ENCODE measurements at regions not wholly inside any gene's neighbourhood (a gene's known extent, or its start where the extent isn't known, plus 50 kb on each side); places are given as distances from the start of the nearest gene placed in this dataset.

DNA sequence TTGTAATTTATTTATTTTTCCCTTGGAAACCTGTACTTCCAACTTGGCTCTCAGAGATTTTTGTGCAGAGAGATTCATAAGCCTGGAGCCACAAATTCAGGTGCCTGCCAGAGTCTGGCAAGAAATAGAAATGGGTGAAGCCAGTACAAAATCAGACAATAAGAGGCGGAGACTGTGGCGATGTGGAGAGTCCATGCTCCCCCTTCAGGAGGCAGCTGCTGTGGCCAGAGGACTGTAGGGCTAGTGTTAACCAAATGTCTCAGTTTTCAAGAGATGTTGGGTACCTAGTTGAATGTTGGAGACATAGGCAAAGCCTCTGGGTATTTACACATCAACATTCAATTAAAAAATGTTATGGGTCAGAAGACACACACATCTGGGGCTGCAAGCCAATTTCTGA is 208.6 kb downstream of the PSAT1 start:
- DNase-seq (ENCODE audit: low spot score): no peak

DNA sequence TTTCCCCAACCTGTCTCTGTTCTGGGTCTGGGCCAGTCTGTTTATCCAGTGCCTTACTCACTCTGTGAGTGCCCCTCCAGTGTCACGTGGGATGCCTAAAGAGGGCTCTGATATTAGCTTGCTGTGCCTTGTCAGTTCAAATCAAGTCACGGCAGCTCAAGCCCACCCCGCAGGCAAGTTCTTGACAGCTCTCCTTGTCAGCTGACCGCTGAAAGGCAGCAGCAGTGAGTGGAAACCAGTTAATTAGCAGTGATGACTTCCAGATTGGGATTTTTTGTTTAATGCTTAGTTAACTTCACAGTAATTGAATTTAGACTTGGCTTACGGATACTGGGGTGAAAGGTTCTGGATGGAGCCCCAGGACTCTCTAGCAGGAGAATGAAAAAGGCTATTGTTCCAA is 210.1 kb downstream of the PSAT1 start:
- DNase-seq (ENCODE audit: low spot score): no peak

DNA sequence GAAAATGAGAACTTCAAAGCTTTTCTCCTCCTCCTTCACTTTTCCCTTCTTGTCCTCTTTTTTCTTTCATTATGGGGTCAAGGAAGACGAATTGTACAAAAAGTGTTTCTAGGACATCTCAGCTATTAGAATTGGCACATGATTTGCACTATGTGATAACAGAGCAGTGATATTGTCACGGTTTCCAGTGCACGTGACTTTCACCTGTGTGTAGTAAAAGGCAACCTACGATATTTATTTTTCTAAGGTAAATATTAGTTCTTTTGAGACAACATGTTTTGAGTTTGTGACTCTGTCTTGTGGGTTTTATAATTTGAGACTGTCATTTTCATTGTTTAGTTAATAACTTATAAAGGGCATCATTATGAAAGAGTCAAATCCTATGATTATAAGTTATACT is 213.1 kb downstream of the PSAT1 start:
- DNase-seq (ENCODE audit: low spot score): no peak

DNA sequence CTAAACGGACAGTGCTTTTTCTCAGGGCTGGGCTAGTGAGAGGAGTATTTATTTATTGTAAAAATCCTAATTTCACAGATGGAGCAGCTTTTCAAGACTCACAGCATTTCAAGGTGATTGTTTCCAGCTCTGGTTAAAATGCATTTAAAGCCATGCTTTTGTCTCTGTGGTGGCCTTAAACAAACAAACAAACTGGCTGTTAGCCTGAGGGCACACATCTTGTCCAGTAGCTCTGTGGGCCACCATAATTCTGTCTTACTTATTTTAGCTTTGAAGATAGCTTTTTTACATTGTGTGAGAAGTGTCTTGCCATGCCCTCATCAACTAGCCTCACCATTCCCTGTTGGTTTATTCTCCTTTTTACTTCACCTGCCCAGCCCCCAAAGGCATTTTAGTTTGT is 218.2 kb downstream of the PSAT1 start:
- DNase-seq (ENCODE audit: low spot score): no peak

DNA sequence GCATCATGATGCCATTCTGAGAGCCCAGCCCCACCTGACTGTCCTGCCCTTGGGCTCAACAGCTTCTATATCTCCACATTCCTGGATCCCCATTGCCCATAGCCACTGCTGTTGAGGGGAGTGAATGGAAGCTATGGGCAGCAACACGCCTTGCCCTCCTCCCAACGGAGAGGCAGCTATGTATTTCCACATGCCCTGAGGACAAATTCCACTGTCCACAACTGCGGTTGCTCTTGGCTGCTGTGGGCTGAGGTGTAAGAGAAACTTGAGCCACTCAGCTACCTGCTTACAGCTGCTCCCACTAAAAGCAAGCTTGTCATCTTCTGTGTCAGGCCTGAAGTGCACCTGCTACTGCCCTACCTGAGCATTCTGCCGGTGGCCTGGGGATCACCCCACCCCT is 222.9 kb downstream of the PSAT1 start:
- DNase-seq (ENCODE audit: low spot score): no peak

DNA sequence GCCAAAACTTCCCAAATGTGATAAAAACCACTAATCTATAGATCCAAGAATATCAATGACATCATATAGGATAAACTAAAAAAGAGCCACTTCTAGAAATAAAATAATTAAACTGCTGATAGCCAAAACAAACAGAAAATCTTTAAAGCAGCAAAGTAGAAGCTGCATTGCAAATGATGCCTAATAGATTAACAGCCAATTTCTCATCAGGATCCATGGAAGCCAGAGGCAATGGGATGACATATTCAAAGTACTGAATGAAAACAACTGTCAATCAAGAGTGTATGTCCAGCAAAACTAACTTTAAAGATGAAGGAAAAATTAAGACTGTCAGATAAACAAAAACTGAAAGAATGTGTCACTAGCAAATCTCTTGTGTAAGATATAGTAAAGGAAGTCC is 224.8 kb downstream of the PSAT1 start:
- DNase-seq (ENCODE audit: low spot score): no peak

DNA sequence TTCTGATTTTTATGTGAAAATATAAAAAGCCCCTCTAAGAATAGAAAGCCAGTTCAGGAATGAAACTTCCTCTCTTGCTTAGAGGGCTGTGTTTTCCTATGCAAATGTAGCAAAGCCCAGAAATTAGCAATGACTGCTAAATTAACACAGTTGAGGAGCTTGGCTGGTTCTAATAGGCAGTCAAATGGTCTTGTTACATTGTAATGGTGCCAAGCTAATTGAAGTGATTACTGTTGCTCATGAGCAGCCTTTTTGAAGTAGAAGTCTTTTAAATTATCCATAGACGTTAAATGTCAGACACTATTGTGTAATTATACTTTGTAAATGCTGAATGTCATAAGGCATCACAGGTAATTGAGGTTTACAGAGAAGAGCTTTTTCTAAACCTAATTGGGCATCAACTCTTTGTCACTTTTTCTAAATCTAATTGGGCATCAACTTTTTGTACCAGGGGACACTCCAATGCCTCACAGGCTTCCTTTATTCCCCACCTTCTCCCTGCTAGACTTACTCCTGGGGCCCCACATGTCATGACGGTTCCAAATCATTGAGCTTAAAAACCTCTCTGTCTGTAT is 229.1 kb downstream of the PSAT1 start:
- no peak for DNase-seq (ENCODE audit: low spot score)

DNA sequence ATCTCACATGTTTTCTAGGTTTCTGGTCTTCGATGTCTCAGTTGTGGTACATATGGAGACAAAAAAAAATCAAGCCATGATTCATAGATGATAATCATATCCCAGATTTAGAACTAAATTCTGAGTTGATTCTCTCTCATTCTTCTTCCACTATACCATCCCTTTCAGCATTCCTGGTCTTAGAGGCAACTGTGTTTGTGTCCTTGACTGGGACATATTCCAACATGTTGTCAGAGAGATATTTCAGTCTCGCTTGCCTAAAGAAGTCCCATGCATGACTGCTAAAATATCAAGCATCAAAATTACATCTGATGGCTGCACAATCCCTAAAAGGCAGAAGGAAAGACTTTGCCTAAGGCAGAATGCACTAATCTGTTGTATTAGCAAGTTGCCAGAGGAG is 236.6 kb downstream of the PSAT1 start:
- DNase-seq (ENCODE audit: low spot score): no peak

DNA sequence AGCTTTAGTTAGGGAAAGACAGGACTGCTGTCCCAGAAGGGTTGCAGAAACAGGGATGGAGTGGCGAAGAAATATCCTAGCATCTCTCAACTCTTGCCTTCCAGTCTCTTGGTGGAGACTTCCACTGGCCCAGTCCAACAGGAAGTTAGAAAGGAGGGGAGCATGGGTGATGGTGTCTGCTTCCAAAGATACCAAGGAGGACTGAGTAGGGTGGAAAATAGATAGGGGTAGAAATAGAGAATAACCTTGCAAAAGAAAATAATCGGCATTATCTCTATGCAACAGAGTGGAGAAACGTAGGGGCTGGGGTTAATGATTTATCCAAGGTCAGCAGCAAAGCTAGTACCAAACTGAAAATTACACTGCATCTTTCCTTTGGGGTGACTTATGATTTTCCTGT is 242.3 kb downstream of the PSAT1 start:
- DNase-seq (ENCODE audit: low spot score): no peak

DNA sequence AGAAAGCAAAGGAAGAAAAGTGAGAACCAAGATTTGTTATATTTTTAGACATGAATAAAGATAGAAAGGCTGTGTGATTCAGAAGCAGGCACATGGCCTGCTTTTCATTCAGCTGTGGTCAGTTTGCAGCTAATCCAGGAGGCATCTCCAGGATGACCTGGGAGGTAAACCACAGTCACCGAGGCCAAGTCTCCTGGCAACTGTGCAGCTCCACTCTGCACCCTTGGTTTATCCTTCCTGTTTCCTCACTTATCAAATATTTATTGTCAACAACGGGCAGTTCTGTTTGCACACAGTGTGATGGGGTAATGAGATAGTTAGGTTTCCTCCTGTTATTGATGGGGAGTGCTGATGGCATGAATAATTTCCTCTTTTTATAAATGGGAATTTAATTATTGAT is 243.0 kb downstream of the PSAT1 start:
- no peak for DNase-seq (ENCODE audit: low spot score)

DNA sequence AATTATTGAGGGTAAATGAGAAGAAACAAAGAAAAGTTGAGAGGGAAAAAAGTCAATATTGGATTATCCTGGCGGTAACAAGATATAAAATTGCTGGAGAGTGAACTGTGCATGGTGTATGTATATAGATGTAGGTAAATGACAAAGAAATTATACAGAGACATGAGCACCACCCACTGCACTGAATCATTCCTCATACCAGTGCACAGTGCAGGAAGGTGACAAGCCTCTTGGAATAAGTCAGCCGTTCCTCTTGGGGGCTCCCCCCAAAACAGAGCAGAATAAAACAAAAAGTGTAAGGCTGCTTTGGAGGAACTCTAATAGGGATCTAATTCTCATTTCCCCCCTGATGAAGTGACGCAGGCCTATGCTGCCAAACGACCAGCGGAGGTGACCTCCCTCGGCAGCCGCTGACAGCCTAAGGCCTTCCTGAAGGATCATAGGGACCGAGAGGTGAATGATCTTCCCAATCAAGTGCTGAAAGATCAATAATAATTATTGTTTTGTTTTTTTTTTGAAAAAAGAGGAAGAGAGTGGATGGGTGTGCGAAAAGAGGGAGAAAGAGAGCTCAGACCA is 245.0 kb downstream of the PSAT1 start:
- no peak for DNase-seq (ENCODE audit: low spot score)

DNA sequence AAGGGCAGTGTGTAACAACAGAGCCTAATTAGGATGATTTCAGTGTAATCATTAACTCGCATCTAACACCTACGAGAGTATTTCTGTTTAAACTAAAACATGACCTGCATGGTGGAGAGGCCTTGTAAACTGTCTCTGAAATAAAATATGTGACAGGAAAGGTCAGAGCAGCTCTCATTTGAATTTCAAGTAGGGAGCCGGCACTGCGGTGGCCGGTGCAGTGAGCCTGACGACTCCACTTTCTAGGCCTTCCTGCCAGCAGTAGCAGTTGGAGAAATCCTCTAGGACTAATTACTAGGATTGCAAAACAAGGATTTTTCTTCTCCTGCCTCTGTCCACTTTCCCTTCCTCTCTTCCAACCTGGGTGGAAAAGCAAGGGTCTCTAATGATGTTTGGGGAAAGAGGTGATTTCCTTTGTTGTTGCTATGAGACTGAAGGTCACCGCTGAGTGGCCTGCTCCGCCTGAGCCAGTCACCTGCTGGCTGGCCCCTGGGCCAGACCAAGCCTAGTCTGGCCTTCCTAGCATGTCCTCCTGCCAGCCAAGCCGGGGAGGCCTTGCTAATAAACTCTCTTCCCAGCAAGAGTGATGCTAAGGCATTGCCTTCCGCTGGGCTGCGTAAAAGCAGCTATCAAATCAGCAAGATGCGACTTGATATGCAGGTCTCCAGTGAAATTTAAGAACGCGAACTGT is 245.7 kb downstream of the PSAT1 start:
- no peak for DNase-seq (ENCODE audit: low spot score)

DNA sequence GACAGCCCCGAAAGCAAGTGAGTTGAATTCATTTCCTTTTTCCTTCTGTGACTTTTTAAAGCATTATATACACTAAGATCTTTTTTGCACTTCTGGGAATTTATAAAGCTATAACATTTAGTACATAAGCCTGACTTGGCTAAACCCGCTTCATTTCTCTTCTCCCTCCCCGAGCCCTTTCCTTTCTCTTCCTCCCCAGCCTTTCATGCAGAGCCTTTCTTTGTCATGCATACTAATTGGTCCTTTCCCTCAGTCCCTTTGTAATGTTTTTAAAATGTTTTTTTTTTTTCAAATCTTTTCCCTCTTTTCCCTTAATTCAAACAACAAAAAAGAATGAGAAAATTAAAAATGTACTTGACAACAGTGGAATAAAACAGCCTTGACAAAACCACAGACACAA is 246.4 kb downstream of the PSAT1 start:
- DNase-seq (ENCODE audit: low spot score): no peak

DNA sequence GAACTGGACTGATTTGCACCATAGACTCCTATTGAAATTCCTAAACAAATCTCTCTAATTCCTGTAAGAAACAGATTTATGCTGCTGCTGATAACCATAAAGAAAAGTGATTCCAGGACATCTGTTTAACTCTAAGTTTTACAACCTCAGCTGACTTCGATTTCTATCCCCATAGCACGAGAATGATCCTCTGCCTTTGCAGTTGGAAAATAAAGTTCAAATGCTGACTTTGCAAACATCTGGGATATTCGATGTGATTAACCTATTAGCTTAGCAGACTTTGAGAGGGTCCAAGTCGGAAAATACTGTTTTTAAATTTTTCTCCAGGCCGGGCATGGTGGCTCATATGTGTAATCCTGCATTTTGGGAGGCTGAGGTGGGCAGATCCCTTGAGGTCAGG is 247.3 kb downstream of the PSAT1 start:
- DNase-seq (ENCODE audit: low spot score): no peak

DNA sequence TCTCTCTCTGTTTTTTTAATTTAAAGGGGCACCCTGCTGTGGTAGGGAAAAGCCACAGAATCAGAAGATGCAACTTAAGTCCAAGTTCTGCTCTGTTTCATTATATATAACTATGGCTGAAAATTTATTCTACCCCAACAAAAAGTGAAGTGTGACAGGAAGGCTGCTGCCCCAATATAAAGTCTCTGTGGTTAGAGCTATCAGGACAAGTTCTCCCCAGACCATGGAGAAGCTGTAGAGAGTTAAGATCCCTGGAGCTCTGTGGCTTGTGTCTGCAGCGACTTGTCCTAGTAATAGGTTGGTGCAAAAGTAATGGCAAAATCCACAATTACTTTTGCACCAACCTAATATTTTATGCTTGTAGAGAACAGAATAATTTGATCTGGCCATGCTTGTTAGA is 250.9 kb downstream of the PSAT1 start:
- DNase-seq (ENCODE audit: low spot score): no peak

DNA sequence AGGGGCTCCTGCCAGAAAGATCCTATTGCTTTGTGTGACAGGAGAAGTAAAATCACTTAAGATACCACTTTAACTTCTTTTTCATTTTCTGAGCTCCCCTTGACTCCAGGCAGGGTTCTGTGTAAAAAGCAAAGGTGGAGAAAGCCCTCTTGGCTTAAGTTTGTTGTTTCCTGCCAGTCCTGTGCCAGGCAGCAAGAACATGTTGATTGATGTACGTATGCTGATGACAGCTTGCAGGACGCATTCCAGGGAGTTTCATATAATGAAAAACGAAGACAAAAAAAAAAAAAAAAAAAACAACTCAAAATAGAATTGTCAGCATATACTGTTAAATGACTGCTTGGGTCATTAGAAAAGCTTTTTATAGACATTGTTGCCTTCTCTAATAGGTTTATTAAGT is 251.7 kb downstream of the PSAT1 start:
- DNase-seq (ENCODE audit: low spot score): no peak

DNA sequence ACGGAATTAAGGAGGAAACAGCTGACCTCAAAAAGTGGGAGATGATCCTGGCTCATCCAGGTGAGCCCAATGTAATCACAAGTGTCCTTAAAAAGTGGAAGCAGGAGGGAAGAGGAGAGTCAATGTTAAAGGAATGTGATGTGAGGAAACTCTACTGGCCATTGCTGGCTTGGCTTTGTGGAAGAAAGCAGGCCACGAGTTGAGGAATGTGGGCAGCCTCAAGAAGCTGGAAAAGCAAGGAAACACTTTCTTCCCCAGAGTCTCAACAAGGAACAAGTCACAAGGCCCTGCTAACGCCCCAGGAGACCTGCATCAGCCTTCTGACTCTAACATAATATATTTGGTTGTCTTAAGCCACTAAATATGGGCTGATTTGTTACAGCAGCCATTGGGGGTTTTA is 252.8 kb downstream of the PSAT1 start:
- no peak for DNase-seq (ENCODE audit: low spot score)

DNA sequence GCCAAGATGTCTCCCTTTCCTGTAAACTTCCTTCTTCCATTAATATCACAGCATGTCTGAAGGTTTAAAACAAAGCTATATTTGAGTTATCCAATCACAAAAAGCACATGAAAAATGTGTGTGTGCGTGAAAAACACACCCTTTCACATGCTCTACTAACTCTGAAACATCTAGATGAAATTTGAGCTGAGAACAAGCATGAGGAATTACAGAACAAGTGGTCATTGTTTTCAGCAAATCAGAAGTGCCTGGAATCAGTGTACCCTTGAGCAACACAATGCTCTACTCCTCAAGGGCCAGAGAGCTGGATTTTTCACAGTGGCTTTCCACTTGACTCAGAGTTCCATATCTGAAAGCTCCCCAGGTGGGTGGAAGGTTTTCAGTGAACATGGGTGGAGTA is 255.9 kb downstream of the PSAT1 start:
- no peak for DNase-seq (ENCODE audit: low spot score)

DNA sequence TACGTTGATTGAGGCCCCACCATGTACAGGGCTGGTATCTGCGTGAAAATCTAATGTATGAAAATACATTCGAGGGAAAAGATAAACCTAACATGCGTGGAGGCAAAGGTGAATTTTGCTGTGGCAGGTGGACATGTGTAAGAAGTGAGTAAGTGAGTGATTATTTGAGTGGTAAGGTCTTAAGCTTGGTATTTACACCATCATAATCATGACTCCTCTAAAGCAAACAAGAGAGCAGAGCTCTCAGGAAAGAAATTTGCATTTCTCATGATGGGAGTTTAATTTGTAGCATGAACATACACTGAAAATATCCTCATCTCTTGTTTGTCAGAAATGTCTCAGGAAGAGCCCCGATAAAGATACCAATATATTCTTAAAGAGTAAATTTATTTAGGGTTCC is 260.6 kb downstream of the PSAT1 start:
- DNase-seq (ENCODE audit: low spot score): no peak

DNA sequence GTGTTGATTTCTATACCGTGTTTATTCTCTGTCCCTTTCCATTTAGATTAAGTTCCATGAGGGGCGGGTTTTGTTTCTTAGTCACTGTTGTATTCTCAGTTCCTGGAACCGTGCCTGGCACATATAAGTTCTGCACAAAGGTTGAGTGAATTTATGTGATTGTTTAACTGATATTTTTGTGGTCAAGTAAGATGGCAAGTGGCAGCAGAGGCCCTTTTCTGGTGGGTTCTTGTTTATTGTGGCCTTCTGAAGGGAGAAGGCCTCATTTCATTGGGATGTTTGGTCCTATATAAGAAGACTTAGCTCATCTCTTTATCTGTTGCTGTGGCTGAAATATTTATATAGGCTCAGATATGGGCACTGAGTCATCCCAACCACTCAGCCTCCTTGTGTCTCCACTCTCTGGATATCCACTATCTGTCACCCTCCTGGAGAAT is 262.5 kb downstream of the PSAT1 start:
- no peak for DNase-seq (ENCODE audit: low spot score)

DNA sequence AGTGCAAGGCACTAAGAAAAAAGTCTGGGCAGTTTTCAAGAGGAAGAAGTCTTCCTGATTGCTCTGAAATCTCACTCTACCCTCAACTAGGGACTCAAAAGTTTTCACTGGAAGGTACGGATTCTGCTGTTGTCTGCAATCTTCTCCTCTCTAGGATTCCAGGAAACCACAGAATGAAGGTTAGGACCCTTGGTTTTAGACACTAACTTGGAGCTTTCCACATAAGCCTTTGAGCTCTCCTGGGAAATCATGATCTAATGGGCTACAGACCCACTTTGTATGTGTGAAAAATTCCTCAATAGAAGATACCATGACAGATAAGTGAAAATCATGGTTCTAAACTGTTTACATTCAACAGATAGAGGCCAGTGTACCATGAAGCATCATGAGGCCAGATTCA is 265.1 kb downstream of the PSAT1 start:
- no peak for DNase-seq (ENCODE audit: low spot score)

DNA sequence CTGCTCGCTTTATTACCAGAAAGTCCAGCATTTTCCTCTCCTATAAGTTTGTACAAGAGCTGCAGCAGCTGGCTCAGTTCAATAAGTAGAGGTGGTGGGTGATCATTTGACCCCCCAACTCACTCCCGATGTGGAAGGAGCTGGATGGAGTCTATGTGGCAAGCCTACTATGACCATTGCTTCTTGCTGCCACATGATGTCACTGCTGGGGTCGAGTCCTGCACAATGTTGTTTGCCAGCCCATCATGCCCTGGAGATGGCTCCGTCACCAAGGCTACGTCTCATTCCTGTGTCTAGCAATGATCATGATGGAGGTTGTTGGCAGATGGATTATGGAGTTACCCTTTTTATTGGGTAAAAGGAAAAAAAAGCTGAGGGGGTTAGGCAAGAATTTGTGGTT is 266.3 kb downstream of the PSAT1 start:
- no peak for DNase-seq (ENCODE audit: low spot score)

DNA sequence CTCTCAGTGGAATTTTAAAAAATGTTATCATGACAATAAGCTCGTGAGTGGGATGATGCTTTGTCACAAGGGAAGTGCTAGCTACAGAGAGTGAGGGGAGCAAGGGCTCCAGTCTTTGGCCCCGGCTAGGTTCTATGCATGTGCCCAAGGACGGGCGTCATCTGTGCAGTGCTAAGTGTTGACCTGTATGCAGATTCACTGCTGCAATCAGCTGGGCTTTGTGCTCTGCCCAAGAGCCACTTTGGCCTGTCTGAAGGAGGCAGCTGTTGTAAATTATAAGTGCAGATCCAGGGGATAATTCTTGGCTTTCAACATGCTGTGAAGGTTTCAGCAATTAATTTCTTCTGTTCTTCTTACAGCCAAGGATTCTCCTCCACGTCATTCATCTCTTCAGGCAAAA is 268.6 kb downstream of the PSAT1 start:
- no peak for DNase-seq (ENCODE audit: low spot score)

DNA sequence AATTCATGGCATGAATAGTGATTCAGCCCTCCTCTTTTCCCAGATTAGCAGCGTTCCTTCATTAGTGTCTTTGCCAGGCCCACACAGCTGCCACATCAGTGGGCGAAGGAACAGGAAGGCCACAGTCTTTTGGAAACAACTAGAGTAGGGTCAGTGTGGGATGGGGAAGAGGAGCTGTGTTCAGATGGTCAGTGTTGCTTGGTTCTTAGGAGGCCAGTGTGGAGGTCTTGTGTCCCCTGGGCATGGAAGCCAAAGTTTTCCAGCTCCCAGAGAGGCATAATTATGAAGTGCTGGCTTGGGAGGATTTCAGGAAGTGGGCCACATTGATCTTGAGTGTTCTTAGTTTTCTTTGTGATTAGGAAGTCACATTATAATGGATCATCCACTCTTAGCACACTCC is 269.6 kb downstream of the PSAT1 start:
- DNase-seq (ENCODE audit: low spot score): no peak
